ENCODE measurements at regions not wholly inside any gene's neighbourhood (a gene's known extent, or its start where the extent isn't known, plus 50 kb on each side); places are given as distances from the start of the nearest gene placed in this dataset.

- WGBS (ENCODE audit: low lambda C conversion rate), result 0% methylated on average over 2 of the region's 2 CpGs
- intact Hi-C loops (cut with micrococcal nuclease; ENCODE audit: unreplicated experiment) (no loop called here), in situ Hi-C loops (cut with HindIII; ENCODE audit: extremely low pct_ligation_motif_present, low pct_unique_long_range_greater_than_20kb) (no loop called here)
- ATAC-seq (no peak), FAIRE-seq (no peak), DNase-seq (ENCODE audit: low spot score) (no peak)
- Histone ChIP-seq H3K4me1 (ENCODE audit: insufficient read depth, low read length) (no peaks in the 10 kb centered on the region), H3K9me3 (ENCODE audit: low read length) (peaks cover 37% of the 10 kb centered on the region), H2AFZ (ENCODE audit: low read length) (no peak overlapping the region), H4K20me1 (ENCODE audit: insufficient read depth, low read length) (no peaks in the 10 kb centered on the region), H3K27ac (ENCODE audit: extremely low read length, insufficient read depth, low read length) (no peak overlapping the region), H3K9ac (ENCODE audit: insufficient read depth, low read depth, low read length) (no peak overlapping the region), H3K4me2 (ENCODE audit: low read depth, low read length) (no peak overlapping the region), H3K4me3 (replicated peaks in 1 of 3; ENCODE audit: insufficient read depth in 1 of 3, low read depth in 2 of 3, low read length in 3 of 3) (no peak overlapping the region), H3K79me2 (ENCODE audit: insufficient read depth, low read length) (no peaks in the 10 kb centered on the region), H3K27me3 (ENCODE audit: control insufficient read depth in 1 of 2, insufficient read depth in 2 of 2, low read length in 2 of 2) (no peaks in the 10 kb centered on the region), H3K36me3 (replicated peaks in 1 of 2; ENCODE audit: control insufficient read depth in 1 of 2, insufficient read depth in 2 of 2, low read length in 2 of 2) (no peaks in the 10 kb centered on the region)
- TF ChIP-seq HOMEZ (CRISPR knock-in tag; IDR thresholded peaks at IDR 0.05; ENCODE audit: low read depth) (no peak), MED8 (CRISPR knock-in tag; IDR thresholded peaks at IDR 0.05; ENCODE audit: insufficient replicate concordance) (no peak)
- ChIA-PET POLR2A (no interaction called here), CTCF (ENCODE audit: low intra/inter-chr PET ratio, low total read pairs) (no interaction called here)
- no TSS peak for BruUV-seq (replicated peaks)
Observed at GRCh38 chr4:45122406-45122805, 396.1 kb upstream of the GNPDA2 start.

GRCh38 chr4:45121426-45121975 is 395.1 kb upstream of the GNPDA2 start:
- TF ChIP-seq U2AF2 (IDR thresholded peaks at IDR 0.05; ENCODE audit: low read depth, low read length), result no peak
- TF ChIP-seq SOX5 (CRISPR knock-in tag; IDR thresholded peaks at IDR 0.05; ENCODE audit: borderline replicate concordance), result no peak
- Histone ChIP-seq H2AFZ (ENCODE audit: low read length) (no peak overlapping the region), H3K4me1 (ENCODE audit: insufficient read depth, low read length) (no peaks in the 10 kb centered on the region), H3K27ac (ENCODE audit: extremely low read length, insufficient read depth, low read length) (no peak overlapping the region), H3K9ac (ENCODE audit: insufficient read depth, low read depth, low read length) (no peak overlapping the region), H3K4me2 (ENCODE audit: low read depth, low read length) (no peak overlapping the region), H3K36me3 (replicated peaks in 1 of 2; ENCODE audit: control insufficient read depth in 1 of 2, insufficient read depth in 2 of 2, low read length in 2 of 2) (no peaks in the 10 kb centered on the region), H3K4me3 (replicated peaks in 1 of 3; ENCODE audit: insufficient read depth in 1 of 3, low read depth in 2 of 3, low read length in 3 of 3) (no peak overlapping the region), H3K79me2 (ENCODE audit: insufficient read depth, low read length) (no peaks in the 10 kb centered on the region), H3K27me3 (ENCODE audit: control insufficient read depth in 1 of 2, insufficient read depth in 2 of 2, low read length in 2 of 2) (no peaks in the 10 kb centered on the region), H3K9me3 (ENCODE audit: low read length) (peaks cover 38% of the 10 kb centered on the region), H4K20me1 (ENCODE audit: insufficient read depth, low read length) (no peaks in the 10 kb centered on the region)
- DNase-seq (ENCODE audit: low spot score) (no peak), FAIRE-seq (no peak), ATAC-seq (no peak)
- BruUV-seq (replicated peaks), result no TSS peak
- in situ Hi-C loops (cut with HindIII; ENCODE audit: extremely low pct_ligation_motif_present, low pct_unique_long_range_greater_than_20kb), result no loop called here
- WGBS (ENCODE audit: low lambda C conversion rate), result 0% methylated on average over 2 of the region's 2 CpGs
- intact Hi-C loops (cut with micrococcal nuclease; ENCODE audit: unreplicated experiment), result no loop called here
- CTCF ChIA-PET (ENCODE audit: low intra/inter-chr PET ratio, low total read pairs), result no interaction called here
- POLR2A ChIA-PET, result no interaction called here

Measured in HepG2 (cell line).